ENCODE measurements at regions not wholly inside any gene's neighbourhood (a gene's known extent, or its start where the extent isn't known, plus 50 kb on each side); places are given as distances from the start of the nearest gene placed in this dataset.

DNA sequence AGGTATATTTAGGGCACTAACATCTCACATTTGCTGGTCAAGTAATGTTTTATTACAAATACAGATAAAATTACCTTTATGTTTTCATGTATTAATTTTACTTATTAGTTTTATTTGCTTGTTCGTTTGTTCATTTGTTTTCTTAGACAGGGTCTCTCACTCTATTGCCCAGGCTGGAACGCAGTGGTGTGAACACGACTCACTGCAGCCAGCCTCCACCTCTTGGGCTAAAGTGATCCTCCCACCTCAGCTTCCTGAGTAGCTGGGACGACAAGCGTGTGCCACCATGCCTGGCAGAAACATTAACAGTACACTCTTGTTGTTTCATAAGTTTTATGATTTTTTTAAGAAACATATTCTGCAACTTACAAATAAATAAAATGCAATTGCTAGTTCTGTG lies 123.2 kb downstream of the ZNF608 start:
- ChIA-PET CTCF (interaction anchor here (0.6 kb wide), 1 partner anchor 125 kb away, joined by 3 read pairs; no protein-coding TSS in a partner anchor), POLR2A (no interaction called here)
- TF ChIP-seq OSR2 (tag by site-specific recombination; IDR thresholded peaks at IDR 0.05): peak; percentile 42; the same call in 1 of the 2 replicates
- no peak for TF ChIP-seq ZNF670 (tag by site-specific recombination; IDR thresholded peaks at IDR 0.05; ENCODE audit: low read depth)
- no peak for TF ChIP-seq ZNF416 (tag by site-specific recombination; IDR thresholded peaks at IDR 0.05)
- TF ChIP-seq, protein P1, sequence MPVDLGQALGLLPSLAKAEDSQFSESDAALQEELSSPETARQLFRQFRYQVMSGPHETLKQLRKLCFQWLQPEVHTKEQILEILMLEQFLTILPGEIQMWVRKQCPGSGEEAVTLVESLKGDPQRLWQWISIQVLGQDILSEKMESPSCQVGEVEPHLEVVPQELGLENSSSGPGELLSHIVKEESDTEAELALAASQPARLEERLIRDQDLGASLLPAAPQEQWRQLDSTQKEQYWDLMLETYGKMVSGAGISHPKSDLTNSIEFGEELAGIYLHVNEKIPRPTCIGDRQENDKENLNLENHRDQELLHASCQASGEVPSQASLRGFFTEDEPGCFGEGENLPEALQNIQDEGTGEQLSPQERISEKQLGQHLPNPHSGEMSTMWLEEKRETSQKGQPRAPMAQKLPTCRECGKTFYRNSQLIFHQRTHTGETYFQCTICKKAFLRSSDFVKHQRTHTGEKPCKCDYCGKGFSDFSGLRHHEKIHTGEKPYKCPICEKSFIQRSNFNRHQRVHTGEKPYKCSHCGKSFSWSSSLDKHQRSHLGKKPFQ (tag by site-specific recombination; IDR thresholded peaks at IDR 0.05): peak; percentile 68

DNA sequence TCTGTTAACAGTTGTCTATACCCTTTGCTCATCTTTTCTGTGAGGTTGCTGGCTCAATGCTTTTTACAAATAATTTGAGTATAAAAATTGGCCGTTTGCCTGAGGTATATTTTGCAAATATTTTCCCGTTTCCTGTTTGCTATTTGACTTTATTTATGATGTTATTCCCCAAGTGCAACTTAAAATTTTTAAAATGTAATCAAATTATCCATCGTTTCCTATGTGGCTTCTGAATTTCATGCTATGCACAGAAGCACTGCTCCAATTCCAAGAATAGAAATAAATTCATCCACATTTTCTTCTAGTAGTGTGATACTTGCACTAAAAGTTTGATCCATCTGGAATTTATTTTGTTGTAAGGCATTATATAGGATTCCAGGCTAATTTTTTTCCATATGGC lies 123.6 kb downstream of the ZNF608 start:
- peaks cover 3% of the 10 kb centered on the region; the same call in 1 of the 2 replicates for H3K4me1 ChIP-seq (ENCODE audit: control insufficient read depth, insufficient read depth, low read length)
- no peak overlapping the region for H3K27ac ChIP-seq (ENCODE audit: extremely low read depth, low read depth, low read length)
- H3K9me3 ChIP-seq (ENCODE audit: control insufficient read depth, insufficient read depth, low read depth, low read length): no peaks in the 10 kb centered on the region
- ChIA-PET POLR2A (no interaction called here), CTCF (no interaction called here)
- no peak for TF ChIP-seq ZNF155 (tag by site-specific recombination; IDR thresholded peaks at IDR 0.05)
- TF ChIP-seq, protein P2, sequence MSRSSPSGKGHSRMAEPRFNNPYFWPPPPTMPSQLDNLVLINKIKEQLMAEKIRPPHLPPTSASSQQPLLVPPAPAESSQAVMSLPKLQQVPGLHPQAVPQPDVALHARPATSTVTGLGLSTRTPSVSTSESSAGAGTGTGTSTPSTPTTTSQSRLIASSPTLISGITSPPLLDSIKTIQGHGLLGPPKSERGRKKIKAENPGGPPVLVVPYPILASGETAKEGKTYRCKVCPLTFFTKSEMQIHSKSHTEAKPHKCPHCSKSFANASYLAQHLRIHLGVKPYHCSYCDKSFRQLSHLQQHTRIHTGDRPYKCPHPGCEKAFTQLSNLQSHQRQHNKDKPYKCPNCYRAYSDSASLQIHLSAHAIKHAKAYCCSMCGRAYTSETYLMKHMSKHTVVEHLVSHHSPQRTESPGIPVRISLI (tag by site-specific recombination; IDR thresholded peaks at IDR 0.05): no peak
- TF ChIP-seq ZBTB48 (tag by site-specific recombination; IDR thresholded peaks at IDR 0.05): no peak
- TF ChIP-seq, protein P3, sequence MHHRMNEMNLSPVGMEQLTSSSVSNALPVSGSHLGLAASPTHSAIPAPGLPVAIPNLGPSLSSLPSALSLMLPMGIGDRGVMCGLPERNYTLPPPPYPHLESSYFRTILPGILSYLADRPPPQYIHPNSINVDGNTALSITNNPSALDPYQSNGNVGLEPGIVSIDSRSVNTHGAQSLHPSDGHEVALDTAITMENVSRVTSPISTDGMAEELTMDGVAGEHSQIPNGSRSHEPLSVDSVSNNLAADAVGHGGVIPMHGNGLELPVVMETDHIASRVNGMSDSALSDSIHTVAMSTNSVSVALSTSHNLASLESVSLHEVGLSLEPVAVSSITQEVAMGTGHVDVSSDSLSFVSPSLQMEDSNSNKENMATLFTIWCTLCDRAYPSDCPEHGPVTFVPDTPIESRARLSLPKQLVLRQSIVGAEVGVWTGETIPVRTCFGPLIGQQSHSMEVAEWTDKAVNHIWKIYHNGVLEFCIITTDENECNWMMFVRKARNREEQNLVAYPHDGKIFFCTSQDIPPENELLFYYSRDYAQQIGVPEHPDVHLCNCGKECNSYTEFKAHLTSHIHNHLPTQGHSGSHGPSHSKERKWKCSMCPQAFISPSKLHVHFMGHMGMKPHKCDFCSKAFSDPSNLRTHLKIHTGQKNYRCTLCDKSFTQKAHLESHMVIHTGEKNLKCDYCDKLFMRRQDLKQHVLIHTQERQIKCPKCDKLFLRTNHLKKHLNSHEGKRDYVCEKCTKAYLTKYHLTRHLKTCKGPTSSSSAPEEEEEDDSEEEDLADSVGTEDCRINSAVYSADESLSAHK (tag by site-specific recombination; IDR thresholded peaks at IDR 0.05): no peak
- TF ChIP-seq TCF7L2 (IDR thresholded peaks at IDR 0.05; ENCODE audit: borderline replicate concordance, low read depth, low read length): no peak
- no peak for TF ChIP-seq ZNF175 (tag by site-specific recombination; IDR thresholded peaks at IDR 0.05)
- TF ChIP-seq ZBTB20 (tag by site-specific recombination; IDR thresholded peaks at IDR 0.05): no peak
- no peaks in the 10 kb centered on the region for H3K36me3 ChIP-seq (ENCODE audit: control insufficient read depth in 2 of 2, insufficient read depth in 1 of 2, low read length in 2 of 2)
- H3K4me3 ChIP-seq (ENCODE audit: low read depth, low read length): no peak overlapping the region

More for the DNA sequence above, 123.2 kb downstream of the ZNF608 start:
- H3K4me3 ChIP-seq (ENCODE audit: low read depth, low read length): no peak overlapping the region
- H3K9me3 ChIP-seq (ENCODE audit: control insufficient read depth, insufficient read depth, low read depth, low read length): no peaks in the 10 kb centered on the region
- H3K4me1 ChIP-seq (ENCODE audit: control insufficient read depth, insufficient read depth, low read length): peaks cover 7% of the 10 kb centered on the region
- no peak overlapping the region for H3K27ac ChIP-seq (ENCODE audit: extremely low read depth, low read depth, low read length)
- H3K36me3 ChIP-seq (ENCODE audit: control insufficient read depth in 2 of 2, insufficient read depth in 1 of 2, low read length in 2 of 2): no peaks in the 10 kb centered on the region

DNA sequence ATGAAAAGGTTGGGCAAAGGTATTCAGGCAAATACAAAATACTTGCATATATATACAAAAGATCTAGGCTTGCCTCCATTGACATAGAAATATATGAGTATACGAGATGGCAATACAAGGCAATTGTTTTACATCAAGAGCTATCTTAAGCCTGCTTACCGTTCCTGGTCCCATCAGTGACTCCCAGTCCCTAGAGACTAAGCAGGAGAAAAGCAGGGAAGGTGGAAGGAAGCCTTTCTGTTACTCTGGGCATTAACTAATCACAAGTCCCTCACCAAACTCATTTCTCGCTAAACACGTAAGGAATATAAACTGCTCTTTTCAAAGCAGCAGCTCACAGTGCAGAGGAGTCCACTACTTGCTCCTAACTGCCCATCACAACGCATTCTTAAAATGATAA lies 125.2 kb downstream of the ZNF608 start:
- Histone ChIP-seq H3K27ac (ENCODE audit: extremely low read depth, low read depth, low read length) (no peak overlapping the region), H3K4me1 (ENCODE audit: control insufficient read depth, insufficient read depth, low read length) (no peaks in the 10 kb centered on the region; the same call in 1 of the 2 replicates), H3K9me3 (ENCODE audit: control insufficient read depth, insufficient read depth, low read depth, low read length) (no peaks in the 10 kb centered on the region), H3K36me3 (ENCODE audit: control insufficient read depth in 2 of 2, insufficient read depth in 1 of 2, low read length in 2 of 2) (no peaks in the 10 kb centered on the region), H3K4me3 (ENCODE audit: low read depth, low read length) (no peak overlapping the region)
- CTCF ChIA-PET: no interaction called here
- POLR2A ChIA-PET: no interaction called here
- TF ChIP-seq IKZF3 (tag by site-specific recombination; IDR thresholded peaks at IDR 0.05) (peak; percentile 58; the same call in 1 of the 2 replicates), PRDM1 (tag by site-specific recombination; IDR thresholded peaks at IDR 0.05) (0 out of 2 replicates have a peak, but pooled peaks have one; percentile 11), ZNF626 (tag by site-specific recombination; IDR thresholded peaks at IDR 0.05) (no peak), ZNF341 (tag by site-specific recombination; IDR thresholded peaks at IDR 0.05; ENCODE audit: low read depth) (no peak), ZBTB48 (tag by site-specific recombination; IDR thresholded peaks at IDR 0.05) (0 out of 2 replicates have a peak, but pooled peaks have one; percentile 33)
- TF ChIP-seq, protein P4, sequence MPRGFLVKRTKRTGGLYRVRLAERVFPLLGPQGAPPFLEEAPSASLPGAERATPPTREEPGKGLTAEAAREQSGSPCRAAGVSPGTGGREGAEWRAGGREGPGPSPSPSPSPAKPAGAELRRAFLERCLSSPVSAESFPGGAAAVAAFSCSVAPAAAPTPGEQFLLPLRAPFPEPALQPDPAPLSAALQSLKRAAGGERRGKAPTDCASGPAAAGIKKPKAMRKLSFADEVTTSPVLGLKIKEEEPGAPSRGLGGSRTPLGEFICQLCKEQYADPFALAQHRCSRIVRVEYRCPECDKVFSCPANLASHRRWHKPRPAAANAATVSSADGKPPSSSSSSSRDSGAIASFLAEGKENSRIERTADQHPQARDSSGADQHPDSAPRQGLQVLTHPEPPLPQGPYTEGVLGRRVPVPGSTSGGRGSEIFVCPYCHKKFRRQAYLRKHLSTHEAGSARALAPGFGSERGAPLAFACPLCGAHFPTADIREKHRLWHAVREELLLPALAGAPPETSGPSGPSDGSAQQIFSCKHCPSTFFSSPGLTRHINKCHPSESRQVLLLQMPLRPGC (tag by site-specific recombination; IDR thresholded peaks at IDR 0.05): no peak
- TF ChIP-seq, protein P2 (tag by site-specific recombination; IDR thresholded peaks at IDR 0.05): no peak
- TF ChIP-seq, protein P3 (tag by site-specific recombination; IDR thresholded peaks at IDR 0.05): no peak

Data from HEK293 (cell line).